A549 (cell line): ENCODE measurements at regions not wholly inside any gene's neighbourhood (a gene's known extent, or its start where the extent isn't known, plus 50 kb on each side); places are given as distances from the start of the nearest gene placed in this dataset.

Source experiments
- ATAC-seq, 2 experiments: fragments of 200-7000 bp in 1 of 2; fragments of >200 bp in 1 of 2; cut with Nextera tagmentation in 1 of 2; cut with Tn5 transposase in 1 of 2; 3 replicates each; pipeline versions ENCODE4 v1.8.0 to v1.9.1; 2018 to 2020; ENCODE audit warnings: mild to moderate bottlenecking in 1 of 2, moderate library complexity in 1 of 2
- CTCF ChIA-PET: fragments of 300-600 bp; sonication (Branson Sonifier 250); formaldehyde crosslinking; extraction: SDS; loops from one replicate; lab custom pipeline; 2021; ENCODE audit warnings: antibody characterized with exemption, inconsistent platforms; lab: Yijun Ruan, JAX
- POLR2A ChIA-PET: fragments of 350-600 bp; formaldehyde crosslinking; extraction: SDS; loops from one replicate; lab custom pipeline; 2021; ENCODE audit warnings: antibody characterized with exemption, inconsistent platforms; lab: Yijun Ruan, JAX
- DNase-seq, 2 experiments: peaks; one replicate each; pipeline versions ENCODE4 v3.0.0 to v3.0.0-alpha.2; 2011 to 2016; ENCODE audit warnings: low read depth in 1 of 2, low spot score in 1 of 2
- FAIRE-seq: peaks from 2 replicates; lab custom pipeline; 2011; peaks lifted over from hg19 to GRCh38; lab: Jason Lieb, UNC
- H3K27ac ChIP-seq, 2 experiments: fragments of >200 bp; sonication (Bioruptor Twin); formaldehyde crosslinking; 3 replicates each; pipeline ENCODE4 v1.5.1; 2016 to 2017
- H3K4me1 ChIP-seq: fragments of >200 bp; sonication (Bioruptor Twin); formaldehyde crosslinking; 3 replicates; pipeline ENCODE4 v1.6.1; 2016
- H3K4me2 ChIP-seq: fragments of >200 bp; sonication (Bioruptor Twin); formaldehyde crosslinking; 3 replicates; pipeline ENCODE4 v1.6.1; 2016
- H3K4me3 ChIP-seq: fragments of >200 bp; sonication (Bioruptor Twin); formaldehyde crosslinking; 3 replicates; pipeline ENCODE4 v1.5.1; 2016
- H3K9me3 ChIP-seq: fragments of >200 bp; sonication (Bioruptor Twin); formaldehyde crosslinking; 3 replicates; pipeline ENCODE4 v1.6.1; 2016
- BHLHE40 ChIP-seq: IDR thresholded peaks from 2 replicates; pipeline ENCODE4 v1.6.1; 2012; ENCODE audit warnings: low read depth, low read length, inconsistent platforms
- ESRRA ChIP-seq: fragments of 150-350 bp; IDR thresholded peaks from 2 replicates; pipeline ENCODE4 v1.6.1; 2014; ENCODE audit warnings: mild to moderate bottlenecking, low read length, borderline replicate concordance
- FOSL2 ChIP-seq, 2 experiments: fragments of 450-650 bp in 1 of 2; fragments of >200 bp in 1 of 2; sonication (Bioruptor Twin) in 1 of 2; formaldehyde crosslinking; IDR thresholded peaks; 2 replicates each; pipeline versions ENCODE4 v1.5.0 to v1.6.1; 2016 to 2020; ENCODE audit warnings: mild to moderate bottlenecking in 1 of 2, moderate library complexity in 1 of 2
- HDAC2 ChIP-seq: fragments of 200-600 bp; sonication (generic); IDR thresholded peaks from 2 replicates; pipeline ENCODE4 v1.6.1; 2016
- KDM1A ChIP-seq: fragments of 200-600 bp; sonication (generic); IDR thresholded peaks from 2 replicates; pipeline ENCODE4 v1.6.1; 2016; ENCODE audit warnings: low read depth, mild to moderate bottlenecking
- MAFK ChIP-seq: fragments of 450-650 bp; IDR thresholded peaks from 2 replicates; pipeline ENCODE4 v1.6.1; 2014; ENCODE audit not compliant: partially characterized antibody
- NPAS2 ChIP-seq: fragments of 250-450 bp; sonication (Bioruptor Pico); IDR thresholded peaks from 2 replicates; pipeline ENCODE4 v1.8.0; 2022; ENCODE audit warnings: mild to moderate bottlenecking, moderate library complexity, borderline replicate concordance
- RARB ChIP-seq: fragments of 250-450 bp; sonication (Bioruptor Pico); IDR thresholded peaks from 2 replicates; pipeline ENCODE4 v1.8.0; 2021; ENCODE audit warnings: mild to moderate bottlenecking, moderate library complexity
- RCOR1 ChIP-seq: fragments of 150-350 bp; IDR thresholded peaks from 2 replicates; pipeline ENCODE4 v1.6.1; 2014; ENCODE audit warnings: antibody characterized with exemption, low read length, low read depth
- SMC3 ChIP-seq: fragments of >200 bp; sonication (Bioruptor Twin); formaldehyde crosslinking; IDR thresholded peaks from 3 replicates; pipeline ENCODE4 v1.6.1; 2018; ENCODE audit warnings: inconsistent platforms
- SREBF2 ChIP-seq: fragments of 450-650 bp; IDR thresholded peaks from 2 replicates; pipeline ENCODE4 v1.6.1; 2014; ENCODE audit warnings: mild to moderate bottlenecking, moderate library complexity
- ZNF302 ChIP-seq: fragments of 250-450 bp; sonication (Bioruptor Pico); IDR thresholded peaks from 2 replicates; pipeline ENCODE4 v1.9.0; 2021; ENCODE audit warnings: inconsistent platforms, mild to moderate bottlenecking, moderate library complexity
- WGBS: methylation state at CpG from one replicate; pipeline ENCODE4 v1.1.6; 2017; ENCODE audit errors: missing lambda C conversion rate; 5-methylcytosine and 5-hydroxymethylcytosine counted together
- TF ChIP-seq, protein P1 (sequence below): fragments of >200 bp; sonication (Bioruptor Twin); formaldehyde crosslinking; IDR thresholded peaks from 2 replicates; pipeline ENCODE4 v1.6.1; 2016
- TF ChIP-seq, protein P2 (sequence below): fragments of >200 bp; sonication (Bioruptor Twin); formaldehyde crosslinking; IDR thresholded peaks from 3 replicates; pipeline ENCODE4 v1.5.1; 2016
- TF ChIP-seq, protein P3 (sequence below): fragments of 200-600 bp; sonication (generic); IDR thresholded peaks from 2 replicates; pipeline ENCODE4 v1.6.1; 2016; ENCODE audit warnings: antibody characterized with exemption, mild to moderate bottlenecking, moderate library complexity
- TF ChIP-seq, protein P4 (sequence below): IDR thresholded peaks from 2 replicates; pipeline ENCODE4 v1.6.1; 2012; ENCODE audit warnings: low read depth, borderline replicate concordance
- TF ChIP-seq, protein P5 (sequence below): IDR thresholded peaks from 2 replicates; pipeline ENCODE4 v1.6.1; 2012
- TF ChIP-seq, protein P6 (sequence below): fragments of 250-450 bp; sonication (Bioruptor Pico); IDR thresholded peaks from 2 replicates; pipeline ENCODE4 v1.5.0; 2021; ENCODE audit warnings: mild to moderate bottlenecking, moderate library complexity, borderline replicate concordance
- TF ChIP-seq, protein P7 (sequence below): fragments of 150-350 bp; IDR thresholded peaks from 2 replicates; pipeline ENCODE4 v1.6.1; 2014; ENCODE audit warnings: low read depth, mild to moderate bottlenecking, low read length
- TF ChIP-seq, protein P8 (sequence below): IDR thresholded peaks from 2 replicates; pipeline ENCODE4 v1.6.1; 2012

DNA sequence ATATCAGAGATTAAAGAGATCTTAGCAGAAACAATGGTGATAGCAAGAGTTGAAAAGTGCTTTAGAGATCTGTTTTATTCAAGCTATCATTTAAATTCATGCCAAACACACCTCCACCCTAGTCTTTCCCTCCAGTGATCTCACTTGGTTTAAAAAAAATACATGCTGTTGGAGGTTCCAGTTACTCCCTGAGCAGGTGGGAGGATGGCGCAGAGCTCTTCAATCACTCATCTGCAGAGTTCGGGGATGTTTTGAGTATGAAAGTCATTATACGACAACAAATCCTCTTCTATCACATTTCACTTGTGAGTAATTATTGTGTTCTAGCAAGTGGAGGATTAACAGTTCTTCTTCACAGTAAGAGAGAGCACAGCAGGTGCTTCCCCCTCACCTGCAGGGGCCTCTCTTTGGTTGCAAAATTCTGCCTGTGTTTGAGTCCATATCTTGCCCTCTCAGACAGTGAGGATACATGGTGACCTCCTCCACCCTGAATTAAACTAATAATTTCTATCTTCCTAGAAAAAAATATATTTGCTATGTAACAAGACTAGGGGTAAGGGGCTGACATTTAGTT lies 376.7 kb downstream of the LIG4 start (continued):
- TF ChIP-seq, protein P1, sequence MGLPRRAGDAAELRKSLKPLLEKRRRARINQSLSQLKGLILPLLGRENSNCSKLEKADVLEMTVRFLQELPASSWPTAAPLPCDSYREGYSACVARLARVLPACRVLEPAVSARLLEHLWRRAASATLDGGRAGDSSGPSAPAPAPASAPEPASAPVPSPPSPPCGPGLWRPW: no peak
- TF ChIP-seq, protein P2, sequence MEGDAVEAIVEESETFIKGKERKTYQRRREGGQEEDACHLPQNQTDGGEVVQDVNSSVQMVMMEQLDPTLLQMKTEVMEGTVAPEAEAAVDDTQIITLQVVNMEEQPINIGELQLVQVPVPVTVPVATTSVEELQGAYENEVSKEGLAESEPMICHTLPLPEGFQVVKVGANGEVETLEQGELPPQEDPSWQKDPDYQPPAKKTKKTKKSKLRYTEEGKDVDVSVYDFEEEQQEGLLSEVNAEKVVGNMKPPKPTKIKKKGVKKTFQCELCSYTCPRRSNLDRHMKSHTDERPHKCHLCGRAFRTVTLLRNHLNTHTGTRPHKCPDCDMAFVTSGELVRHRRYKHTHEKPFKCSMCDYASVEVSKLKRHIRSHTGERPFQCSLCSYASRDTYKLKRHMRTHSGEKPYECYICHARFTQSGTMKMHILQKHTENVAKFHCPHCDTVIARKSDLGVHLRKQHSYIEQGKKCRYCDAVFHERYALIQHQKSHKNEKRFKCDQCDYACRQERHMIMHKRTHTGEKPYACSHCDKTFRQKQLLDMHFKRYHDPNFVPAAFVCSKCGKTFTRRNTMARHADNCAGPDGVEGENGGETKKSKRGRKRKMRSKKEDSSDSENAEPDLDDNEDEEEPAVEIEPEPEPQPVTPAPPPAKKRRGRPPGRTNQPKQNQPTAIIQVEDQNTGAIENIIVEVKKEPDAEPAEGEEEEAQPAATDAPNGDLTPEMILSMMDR: no peak
- TF ChIP-seq ESRRA (no peak), FOSL2 (IDR thresholded peaks at IDR 0.05) (no peak), FOSL2 (CRISPR knock-in tag; IDR thresholded peaks at IDR 0.05) (no peak)
- TF ChIP-seq, protein P3, sequence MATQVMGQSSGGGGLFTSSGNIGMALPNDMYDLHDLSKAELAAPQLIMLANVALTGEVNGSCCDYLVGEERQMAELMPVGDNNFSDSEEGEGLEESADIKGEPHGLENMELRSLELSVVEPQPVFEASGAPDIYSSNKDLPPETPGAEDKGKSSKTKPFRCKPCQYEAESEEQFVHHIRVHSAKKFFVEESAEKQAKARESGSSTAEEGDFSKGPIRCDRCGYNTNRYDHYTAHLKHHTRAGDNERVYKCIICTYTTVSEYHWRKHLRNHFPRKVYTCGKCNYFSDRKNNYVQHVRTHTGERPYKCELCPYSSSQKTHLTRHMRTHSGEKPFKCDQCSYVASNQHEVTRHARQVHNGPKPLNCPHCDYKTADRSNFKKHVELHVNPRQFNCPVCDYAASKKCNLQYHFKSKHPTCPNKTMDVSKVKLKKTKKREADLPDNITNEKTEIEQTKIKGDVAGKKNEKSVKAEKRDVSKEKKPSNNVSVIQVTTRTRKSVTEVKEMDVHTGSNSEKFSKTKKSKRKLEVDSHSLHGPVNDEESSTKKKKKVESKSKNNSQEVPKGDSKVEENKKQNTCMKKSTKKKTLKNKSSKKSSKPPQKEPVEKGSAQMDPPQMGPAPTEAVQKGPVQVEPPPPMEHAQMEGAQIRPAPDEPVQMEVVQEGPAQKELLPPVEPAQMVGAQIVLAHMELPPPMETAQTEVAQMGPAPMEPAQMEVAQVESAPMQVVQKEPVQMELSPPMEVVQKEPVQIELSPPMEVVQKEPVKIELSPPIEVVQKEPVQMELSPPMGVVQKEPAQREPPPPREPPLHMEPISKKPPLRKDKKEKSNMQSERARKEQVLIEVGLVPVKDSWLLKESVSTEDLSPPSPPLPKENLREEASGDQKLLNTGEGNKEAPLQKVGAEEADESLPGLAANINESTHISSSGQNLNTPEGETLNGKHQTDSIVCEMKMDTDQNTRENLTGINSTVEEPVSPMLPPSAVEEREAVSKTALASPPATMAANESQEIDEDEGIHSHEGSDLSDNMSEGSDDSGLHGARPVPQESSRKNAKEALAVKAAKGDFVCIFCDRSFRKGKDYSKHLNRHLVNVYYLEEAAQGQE: no peak

DNA sequence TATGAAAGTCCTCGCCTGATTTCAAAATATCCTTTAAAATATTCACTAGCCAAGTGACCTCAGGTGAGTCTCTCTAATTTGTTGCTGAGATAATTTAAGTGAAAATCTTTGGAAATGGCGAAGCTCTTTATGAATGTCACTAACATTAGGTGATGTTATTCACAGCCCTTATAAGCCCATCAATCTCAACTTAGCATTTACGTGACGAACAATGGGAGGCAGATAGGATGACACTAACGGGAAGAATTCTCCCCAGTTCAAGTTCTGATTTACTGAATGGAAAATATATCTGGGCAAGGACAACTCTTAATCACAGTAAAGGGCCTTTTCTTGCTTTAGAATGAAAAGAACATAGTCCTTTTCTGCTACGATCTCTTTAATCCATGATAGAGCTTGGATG lies 378.7 kb downstream of the LIG4 start:
- CTCF ChIA-PET: no interaction called here
- 30% methylated on average over 6 of the region's 6 CpGs for WGBS
- ATAC-seq: no peak

DNA sequence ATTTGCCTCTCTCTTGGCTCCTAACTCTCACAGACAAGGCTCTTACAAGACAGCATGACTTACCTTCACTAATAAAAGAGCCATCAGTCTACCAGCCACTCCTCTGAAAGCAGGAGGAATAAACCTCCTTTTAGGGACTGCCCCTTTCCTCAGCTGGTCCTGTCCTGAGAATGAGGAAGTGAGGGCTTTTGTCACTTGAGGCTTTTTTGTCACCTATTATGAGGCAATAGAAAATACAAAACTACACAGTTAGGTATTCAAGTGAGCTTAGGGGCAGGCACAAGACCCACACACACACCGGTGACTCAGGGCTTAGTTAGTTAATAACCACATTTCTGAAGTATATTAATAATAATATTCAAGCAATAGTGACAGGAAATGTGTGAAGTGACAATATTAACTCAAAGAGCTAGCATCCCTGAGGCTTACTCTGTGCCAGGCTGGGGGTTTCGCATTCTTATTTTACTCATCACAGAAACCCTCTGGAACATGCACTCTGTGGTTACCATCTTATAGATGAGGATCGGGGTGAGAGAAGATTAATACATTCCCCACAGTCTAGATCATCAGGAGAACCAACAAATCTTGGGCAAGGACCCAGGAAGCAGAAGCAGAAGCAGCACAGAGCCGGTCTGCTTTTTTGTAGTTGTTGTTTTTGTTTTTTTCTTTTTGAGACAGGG lies 379.9 kb downstream of the LIG4 start:
- CTCF ChIA-PET: no interaction called here
- POLR2A ChIA-PET: no interaction called here
- DNase-seq (no peak), FAIRE-seq (no peak), ATAC-seq (no peak)
- Histone ChIP-seq H3K4me2 (no peak overlapping the region), H3K4me1 (no peaks in the 10 kb centered on the region), H3K9me3 (no peaks in the 10 kb centered on the region), H3K27ac (no peak overlapping the region), H3K4me3 (no peak overlapping the region)
- 3% methylated on average over 4 of the region's 4 CpGs for WGBS
- TF ChIP-seq SREBF2: no peak
- TF ChIP-seq, protein P4, sequence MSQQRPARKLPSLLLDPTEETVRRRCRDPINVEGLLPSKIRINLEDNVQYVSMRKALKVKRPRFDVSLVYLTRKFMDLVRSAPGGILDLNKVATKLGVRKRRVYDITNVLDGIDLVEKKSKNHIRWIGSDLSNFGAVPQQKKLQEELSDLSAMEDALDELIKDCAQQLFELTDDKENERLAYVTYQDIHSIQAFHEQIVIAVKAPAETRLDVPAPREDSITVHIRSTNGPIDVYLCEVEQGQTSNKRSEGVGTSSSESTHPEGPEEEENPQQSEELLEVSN: no peak
- no peak for TF ChIP-seq RARB (CRISPR knock-in tag)
- TF ChIP-seq HDAC2: no peak
- TF ChIP-seq, protein P5, sequence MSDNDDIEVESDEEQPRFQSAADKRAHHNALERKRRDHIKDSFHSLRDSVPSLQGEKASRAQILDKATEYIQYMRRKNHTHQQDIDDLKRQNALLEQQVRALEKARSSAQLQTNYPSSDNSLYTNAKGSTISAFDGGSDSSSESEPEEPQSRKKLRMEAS: no peak
- no peak for TF ChIP-seq NPAS2 (CRISPR knock-in tag)
- TF ChIP-seq KDM1A: no peak
- TF ChIP-seq, protein P6, sequence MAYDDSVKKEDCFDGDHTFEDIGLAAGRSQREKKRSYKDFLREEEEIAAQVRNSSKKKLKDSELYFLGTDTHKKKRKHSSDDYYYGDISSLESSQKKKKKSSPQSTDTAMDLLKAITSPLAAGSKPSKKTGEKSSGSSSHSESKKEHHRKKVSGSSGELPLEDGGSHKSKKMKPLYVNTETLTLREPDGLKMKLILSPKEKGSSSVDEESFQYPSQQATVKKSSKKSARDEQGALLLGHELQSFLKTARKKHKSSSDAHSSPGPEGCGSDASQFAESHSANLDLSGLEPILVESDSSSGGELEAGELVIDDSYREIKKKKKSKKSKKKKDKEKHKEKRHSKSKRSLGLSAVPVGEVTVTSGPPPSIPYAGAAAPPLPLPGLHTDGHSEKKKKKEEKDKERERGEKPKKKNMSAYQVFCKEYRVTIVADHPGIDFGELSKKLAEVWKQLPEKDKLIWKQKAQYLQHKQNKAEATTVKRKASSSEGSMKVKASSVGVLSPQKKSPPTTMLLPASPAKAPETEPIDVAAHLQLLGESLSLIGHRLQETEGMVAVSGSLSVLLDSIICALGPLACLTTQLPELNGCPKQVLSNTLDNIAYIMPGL (CRISPR knock-in tag): no peak
- TF ChIP-seq, protein P7, sequence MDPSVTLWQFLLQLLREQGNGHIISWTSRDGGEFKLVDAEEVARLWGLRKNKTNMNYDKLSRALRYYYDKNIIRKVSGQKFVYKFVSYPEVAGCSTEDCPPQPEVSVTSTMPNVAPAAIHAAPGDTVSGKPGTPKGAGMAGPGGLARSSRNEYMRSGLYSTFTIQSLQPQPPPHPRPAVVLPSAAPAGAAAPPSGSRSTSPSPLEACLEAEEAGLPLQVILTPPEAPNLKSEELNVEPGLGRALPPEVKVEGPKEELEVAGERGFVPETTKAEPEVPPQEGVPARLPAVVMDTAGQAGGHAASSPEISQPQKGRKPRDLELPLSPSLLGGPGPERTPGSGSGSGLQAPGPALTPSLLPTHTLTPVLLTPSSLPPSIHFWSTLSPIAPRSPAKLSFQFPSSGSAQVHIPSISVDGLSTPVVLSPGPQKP: no peak
- TF ChIP-seq, protein P1: no peak
- no peak for TF ChIP-seq RCOR1
- TF ChIP-seq SMC3: no peak
- TF ChIP-seq, protein P8, sequence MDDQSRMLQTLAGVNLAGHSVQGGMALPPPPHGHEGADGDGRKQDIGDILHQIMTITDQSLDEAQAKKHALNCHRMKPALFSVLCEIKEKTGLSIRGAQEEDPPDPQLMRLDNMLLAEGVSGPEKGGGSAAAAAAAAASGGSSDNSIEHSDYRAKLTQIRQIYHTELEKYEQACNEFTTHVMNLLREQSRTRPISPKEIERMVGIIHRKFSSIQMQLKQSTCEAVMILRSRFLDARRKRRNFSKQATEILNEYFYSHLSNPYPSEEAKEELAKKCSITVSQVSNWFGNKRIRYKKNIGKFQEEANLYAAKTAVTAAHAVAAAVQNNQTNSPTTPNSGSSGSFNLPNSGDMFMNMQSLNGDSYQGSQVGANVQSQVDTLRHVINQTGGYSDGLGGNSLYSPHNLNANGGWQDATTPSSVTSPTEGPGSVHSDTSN: no peak

More for the DNA sequence above, 378.7 kb downstream of the LIG4 start:
- DNase-seq (no peak), FAIRE-seq (no peak)
- POLR2A ChIA-PET: no interaction called here
- H3K27ac ChIP-seq: no peak overlapping the region
- H3K4me2 ChIP-seq: no peak overlapping the region
- TF ChIP-seq ZNF302 (CRISPR knock-in tag) (no peak), MAFK (no peak), BHLHE40 (no peak)
- TF ChIP-seq, protein P1: no peak
- H3K4me3 ChIP-seq: no peak overlapping the region
- no peaks in the 10 kb centered on the region for H3K4me1 ChIP-seq
- H3K9me3 ChIP-seq: no peaks in the 10 kb centered on the region
